Mucosa of descending colon (tissue), 3 donors: ENCODE measurements at regions not wholly inside any gene's neighbourhood (a gene's known extent, or its start where the extent isn't known, plus 50 kb on each side); places are given as distances from the start of the nearest gene placed in this dataset.

Experiments used
- ATAC-seq: fragments of 200-7000 bp; cut with Tn5 transposase; one replicate; pipeline ENCODE4 v1.9.1; 2020; ENCODE audit warnings: mild to moderate bottlenecking, moderate library complexity
- DNase-seq, 3 donors: peaks; one replicate each; pipeline ENCODE4 v3.0.0-alpha.2; 2020
- H3K36me3 ChIP-seq: fragments of 200-600 bp; one replicate; pipeline ENCODE4 v1.8.0; 2021; ENCODE audit warnings: low read depth, mild to moderate bottlenecking
- H3K4me1 ChIP-seq: fragments of 200-600 bp; one replicate; pipeline ENCODE4 v1.8.0; 2021; ENCODE audit warnings: low read depth, mild to moderate bottlenecking
- H3K4me3 ChIP-seq: fragments of 200-600 bp; one replicate; pipeline ENCODE4 v1.8.0; 2021; ENCODE audit warnings: mild to moderate bottlenecking
- H3K9me3 ChIP-seq: fragments of 200-600 bp; one replicate; pipeline ENCODE4 v1.8.0; 2021; ENCODE audit warnings: mild to moderate bottlenecking
- CTCF ChIP-seq: fragments of 200-600 bp; IDR thresholded peaks from one replicate; pipeline ENCODE4 v1.8.0; 2022; ENCODE audit warnings: antibody characterized with exemption, mild to moderate bottlenecking
- intact Hi-C, 2 donors: fragments of 100-400 bp; cut with DNase I in 1 of 2; cut with micrococcal nuclease in 1 of 2; formaldehyde crosslinking; loops; one replicate each; pipeline versions ENCODE4 v1.11.0 to v1.11.1; 2022; cut with DNase I, micrococcal nuclease
- donor health status: DM: no; HTN: no; CAD: no; lungs with moderate emphysema.
- donor health status: DM: no; HTN: no; CAD: no.
- donor health status: DM: no; HTN: yes; CAD: no.

DNA sequence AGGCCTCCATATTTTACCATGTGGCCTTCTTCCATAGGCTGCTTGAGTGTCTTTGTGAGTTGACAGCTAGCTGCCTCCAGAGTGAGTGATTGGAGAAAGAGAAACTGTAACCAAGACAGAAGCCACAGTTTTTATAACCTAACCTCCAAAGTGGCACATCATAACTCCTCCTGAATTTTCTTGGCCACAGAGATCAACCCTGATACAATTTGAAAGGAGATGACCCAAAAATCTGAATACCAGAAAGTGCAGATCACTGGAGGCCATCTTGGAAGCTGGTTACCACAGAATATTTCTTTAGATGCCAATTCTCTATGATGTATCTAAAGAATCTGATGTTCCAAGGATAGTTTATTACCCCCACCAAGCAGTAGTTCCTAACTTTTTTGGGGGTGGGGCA is 254.3 kb upstream of the PDE4D start:
- TF ChIP-seq CTCF: no peak
- H3K9me3 ChIP-seq: no peaks in the 10 kb centered on the region
- no peak for ATAC-seq

DNA sequence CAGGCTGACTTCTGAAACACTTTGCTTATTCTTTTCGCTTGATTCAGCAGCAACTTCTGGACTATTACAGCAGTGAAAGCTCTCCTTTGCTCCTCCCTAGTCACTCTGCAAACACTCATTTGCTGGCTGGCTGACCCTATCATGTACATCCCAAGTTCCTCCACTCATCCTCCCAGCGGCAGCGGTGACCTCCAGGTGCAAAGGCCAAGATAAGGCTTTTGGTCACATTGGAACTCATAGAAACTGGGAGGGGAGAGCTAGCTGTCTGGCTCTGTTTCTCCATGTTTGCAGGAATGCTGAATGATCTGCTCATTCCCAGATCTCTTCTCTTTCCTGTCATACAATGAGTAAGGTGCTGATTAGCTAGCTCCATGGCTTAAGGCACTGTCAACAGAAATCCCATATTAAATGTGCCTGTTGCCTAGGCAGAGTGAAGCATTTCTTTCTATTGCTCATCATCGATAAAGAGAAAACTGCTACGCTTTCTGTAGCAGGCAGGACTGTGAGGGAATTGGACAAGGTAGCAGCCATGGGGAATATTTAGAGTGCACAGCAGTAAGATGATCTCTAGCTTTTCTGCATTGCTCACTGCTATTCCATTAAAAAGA is 250.5 kb upstream of the PDE4D start:
- Histone ChIP-seq H3K4me3 (no peak overlapping the region), H3K9me3 (no peaks in the 10 kb centered on the region), H3K36me3 (no peaks in the 10 kb centered on the region), H3K4me1 (no peaks in the 10 kb centered on the region)
- no peak for TF ChIP-seq CTCF
- ATAC-seq (no peak), DNase-seq (no peak)
- intact Hi-C loops: no loop called here

More for the DNA sequence above, 254.3 kb upstream of the PDE4D start:
- no peaks in the 10 kb centered on the region for H3K4me1 ChIP-seq
- no peak overlapping the region for H3K4me3 ChIP-seq
- intact Hi-C loops: no loop called here
- H3K36me3 ChIP-seq: no peaks in the 10 kb centered on the region
- DNase-seq: no peak

DNA sequence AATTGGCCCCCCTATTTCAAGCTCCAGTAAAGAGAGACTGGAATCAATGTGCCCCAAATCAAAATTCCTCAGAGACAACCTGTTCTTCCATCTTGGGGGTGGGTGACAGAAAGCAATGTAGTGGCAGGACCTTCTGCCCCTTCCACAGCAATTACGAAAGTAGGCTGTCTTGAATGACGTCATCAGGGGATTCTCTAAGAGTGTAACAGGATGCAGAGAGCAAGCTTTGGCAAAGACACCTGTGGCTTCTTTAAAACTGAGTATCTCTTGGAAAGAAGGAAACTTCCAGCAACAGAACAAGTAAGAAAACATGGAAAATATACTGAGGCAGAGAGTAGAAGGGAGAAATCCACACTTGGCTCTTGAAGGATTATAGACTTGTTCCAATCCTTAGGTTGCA is 247.6 kb upstream of the PDE4D start:
- intact Hi-C loops: no loop called here
- Histone ChIP-seq H3K4me1 (no peaks in the 10 kb centered on the region), H3K36me3 (no peaks in the 10 kb centered on the region), H3K9me3 (no peaks in the 10 kb centered on the region), H3K4me3 (no peak overlapping the region)
- DNase-seq (no peak), ATAC-seq (no peak)
- no peak for TF ChIP-seq CTCF

GRCh38 chr5:60136841-60137240 is 243.3 kb upstream of the PDE4D start:
- Histone ChIP-seq H3K4me1 (no peaks in the 10 kb centered on the region), H3K9me3 (no peaks in the 10 kb centered on the region), H3K36me3 (no peaks in the 10 kb centered on the region), H3K4me3 (no peak overlapping the region)
- ATAC-seq: no peak
- TF ChIP-seq CTCF: no peak
- no peak for DNase-seq
- intact Hi-C loops: no loop called here

DNA sequence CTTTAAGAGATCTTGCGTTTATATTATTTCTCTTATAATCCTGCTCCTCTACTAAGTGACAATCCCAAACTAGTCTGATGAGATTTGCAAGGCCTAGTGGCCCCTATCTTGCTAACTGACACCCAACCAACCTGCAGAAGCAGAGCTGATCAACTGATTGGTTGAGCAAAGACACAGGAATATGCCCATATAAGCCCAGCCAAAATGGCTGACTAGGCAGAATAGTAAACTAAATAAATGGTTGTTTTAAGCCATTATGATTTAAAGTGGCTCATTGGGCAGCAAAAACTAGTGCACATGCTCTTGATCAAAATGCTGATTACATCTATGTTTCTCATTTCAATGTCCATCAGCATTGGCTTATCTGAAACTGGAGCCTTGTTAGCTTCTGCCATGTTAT is 238.0 kb upstream of the PDE4D start:
- intact Hi-C loops: no loop called here
- H3K4me1 ChIP-seq: no peaks in the 10 kb centered on the region
- DNase-seq: no peak
- no peak for ATAC-seq
- no peaks in the 10 kb centered on the region for H3K9me3 ChIP-seq
- H3K36me3 ChIP-seq: no peaks in the 10 kb centered on the region
- no peak overlapping the region for H3K4me3 ChIP-seq
- TF ChIP-seq CTCF: no peak

DNA sequence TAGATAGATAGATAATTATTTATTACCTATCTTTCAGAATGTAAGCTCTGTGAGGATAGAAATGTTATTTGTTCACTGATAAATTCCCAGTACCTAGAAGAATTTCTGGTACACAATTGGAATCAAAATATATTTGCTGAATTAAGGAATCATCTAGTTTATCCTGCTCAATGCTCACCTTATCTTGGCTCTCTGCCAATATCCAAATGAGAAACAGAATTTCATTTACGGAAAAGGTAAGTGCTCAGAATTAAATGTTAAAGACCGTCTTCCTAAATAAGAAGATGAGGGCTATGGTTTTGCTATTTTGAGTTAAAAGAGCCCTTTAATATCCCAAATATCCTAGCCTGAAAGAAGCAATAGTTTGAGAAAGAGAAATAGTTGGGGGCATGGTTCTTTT is 232.1 kb upstream of the PDE4D start:
- intact Hi-C loops: no loop called here
- TF ChIP-seq CTCF: no peak
- H3K9me3 ChIP-seq: no peaks in the 10 kb centered on the region
- H3K4me1 ChIP-seq: no peaks in the 10 kb centered on the region
- DNase-seq: no peak
- H3K4me3 ChIP-seq: no peak overlapping the region
- no peaks in the 10 kb centered on the region for H3K36me3 ChIP-seq
- no peak for ATAC-seq
